Nucleus accumbens (tissue), 56 donors: ENCODE measurements at regions not wholly inside any gene's neighbourhood (a gene's known extent, or its start where the extent isn't known, plus 50 kb on each side); places are given as distances from the start of the nearest gene placed in this dataset.
A peak's percentile ranks its signal among the peaks of the same experiment; 100 is the strongest.
"Not testable (repeated sequence)": the region's sequence is repeated elsewhere in the genome, so short reads cannot be mapped to it uniquely, and the experiment has no call there.

ENCODE experiments used
- DNase-seq, 56 donors: peaks; one replicate each; lab custom pipeline; 2025; lab: John Stamatoyannopoulos, UW

DNA sequence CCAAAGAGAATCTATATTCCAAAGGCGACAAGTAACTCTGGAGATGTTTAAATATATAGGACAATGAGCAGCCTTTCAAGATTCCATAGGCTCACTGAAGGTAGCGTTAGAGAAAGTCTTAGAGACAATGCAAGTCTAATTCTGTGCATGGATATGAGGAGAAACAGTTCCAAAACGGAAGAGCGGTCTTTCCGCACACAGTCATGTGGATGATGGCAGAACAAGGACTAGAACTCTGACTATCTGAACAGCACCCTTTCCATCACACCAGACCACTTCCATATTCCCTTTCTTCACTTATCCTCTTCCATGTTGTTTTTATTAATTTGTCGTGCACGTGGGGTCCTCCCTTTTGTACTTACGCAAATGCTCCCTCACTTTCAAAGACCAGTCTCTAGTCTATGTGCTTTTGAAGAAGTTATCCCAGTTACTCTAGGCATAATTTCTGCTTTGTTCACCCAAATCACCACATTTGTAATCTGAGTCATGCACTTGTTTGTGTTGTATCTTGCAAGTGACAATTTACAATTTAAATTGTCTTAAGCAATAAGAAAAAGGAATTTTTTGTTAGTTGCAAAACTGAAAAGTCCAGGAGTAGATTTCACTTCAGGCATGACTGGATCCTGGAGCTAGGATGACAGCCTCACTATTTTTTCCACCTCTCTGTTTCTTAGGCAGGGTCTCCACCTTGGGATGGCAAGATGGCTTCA is 116.0 kb upstream of the ADRA1B start:
- no peak for DNase-seq

GRCh38 chr5:159801303-159801702 is 115.0 kb upstream of the ADRA1B start:
- no peak for DNase-seq

GRCh38 chr5:159802661-159803060 is 113.6 kb upstream of the ADRA1B start:
- no peak for DNase-seq

- no peak for DNase-seq
Measured at GRCh38 chr5:159804121-159804520, 112.2 kb upstream of the ADRA1B start.

DNA sequence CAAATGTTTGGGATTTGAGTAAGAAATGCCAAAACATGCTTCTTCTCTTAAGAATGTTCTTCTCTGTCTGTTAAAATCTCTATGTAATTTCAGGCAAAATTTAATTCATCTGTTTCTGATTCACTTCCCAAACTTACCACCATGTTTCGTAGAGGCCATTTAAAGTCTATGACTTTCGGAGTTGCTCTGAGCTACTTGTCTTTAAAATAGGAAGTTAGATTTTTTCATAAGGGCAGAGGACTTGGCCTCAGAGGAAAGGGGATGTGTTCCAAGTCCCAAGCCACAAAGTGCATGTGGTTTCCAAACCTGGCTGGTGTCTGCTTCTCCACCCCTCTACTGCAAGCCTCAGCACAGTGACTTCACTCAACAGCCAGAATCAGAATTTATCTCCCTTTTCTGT is 111.3 kb upstream of the ADRA1B start:
- peak in 8 of 56 donors; percentile 1 to 25 (median 9) for DNase-seq

GRCh38 chr5:159807135-159807534 is 109.1 kb upstream of the ADRA1B start:
- not testable (repeated sequence) for DNase-seq

GRCh38 chr5:159807586-159807985 is 108.7 kb upstream of the ADRA1B start:
- no peak for DNase-seq

- DNase-seq, result no peak
Measured at GRCh38 chr5:159811712-159812111, 104.6 kb upstream of the ADRA1B start.

DNA sequence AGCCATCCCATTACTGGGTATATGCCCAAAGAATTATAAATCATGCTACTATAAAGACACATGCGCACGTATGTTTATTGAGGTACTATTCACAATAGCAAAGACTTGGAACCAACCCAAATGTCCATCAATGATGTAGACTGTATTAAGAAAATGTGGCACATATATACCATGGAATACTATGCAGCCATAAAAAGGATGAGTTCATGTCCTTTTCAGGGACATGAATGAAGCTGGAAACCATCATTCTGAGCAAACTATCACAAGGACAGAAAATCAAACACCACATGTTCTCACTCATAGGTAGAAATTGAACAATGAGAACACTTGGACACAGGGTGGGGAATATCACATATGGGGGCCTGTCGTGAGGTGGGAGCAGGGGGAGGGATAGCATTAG is 103.5 kb upstream of the ADRA1B start:
- not testable (repeated sequence) for DNase-seq

GRCh38 chr5:159814222-159814621 is 102.1 kb upstream of the ADRA1B start:
- DNase-seq, result no peak

- no peak for DNase-seq
Measured at GRCh38 chr5:159814805-159815585, 101.3 kb upstream of the ADRA1B start.

- no peak for DNase-seq
Measured at GRCh38 chr5:159817262-159818029, 98.8 kb upstream of the ADRA1B start.

DNA sequence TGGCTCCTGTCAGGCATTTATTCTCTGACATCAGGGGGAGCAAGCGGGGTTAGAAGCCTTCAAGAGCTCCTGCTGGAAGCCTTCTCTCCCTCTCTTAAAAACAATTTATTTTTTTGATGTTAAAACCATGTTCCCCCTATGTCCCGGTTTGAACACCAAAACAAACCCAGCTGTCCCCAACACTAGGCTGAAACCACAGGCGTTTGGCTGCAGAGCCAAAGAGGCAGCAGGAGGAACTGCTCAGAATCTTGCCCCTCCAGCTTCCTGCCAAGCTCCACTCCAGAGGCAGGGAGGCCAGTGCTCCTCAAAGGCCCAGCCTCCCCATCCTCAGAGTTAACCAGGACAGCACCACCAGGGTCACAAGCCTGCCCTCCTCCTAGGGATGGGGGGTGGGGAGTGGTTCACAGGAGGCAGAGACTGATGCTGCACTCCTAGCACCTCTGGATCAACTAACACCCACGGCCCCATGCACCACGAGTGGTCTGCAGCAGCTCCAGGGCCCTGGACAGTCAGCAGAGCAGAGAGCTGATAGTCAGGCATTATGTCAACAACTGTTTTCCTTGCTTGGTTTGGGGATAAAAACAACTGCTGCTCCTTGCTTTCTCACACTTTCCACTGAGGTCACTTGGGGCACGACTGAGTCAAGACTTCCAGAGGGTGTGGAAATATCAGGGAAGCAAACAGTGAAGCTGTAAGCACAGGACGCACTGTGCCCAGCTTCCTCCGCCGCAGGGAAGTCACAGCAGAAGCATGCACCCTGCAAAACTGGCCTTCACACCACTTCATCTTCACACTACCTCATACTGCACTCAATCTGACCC is 96.5 kb upstream of the ADRA1B start:
- DNase-seq, result no peak

DNA sequence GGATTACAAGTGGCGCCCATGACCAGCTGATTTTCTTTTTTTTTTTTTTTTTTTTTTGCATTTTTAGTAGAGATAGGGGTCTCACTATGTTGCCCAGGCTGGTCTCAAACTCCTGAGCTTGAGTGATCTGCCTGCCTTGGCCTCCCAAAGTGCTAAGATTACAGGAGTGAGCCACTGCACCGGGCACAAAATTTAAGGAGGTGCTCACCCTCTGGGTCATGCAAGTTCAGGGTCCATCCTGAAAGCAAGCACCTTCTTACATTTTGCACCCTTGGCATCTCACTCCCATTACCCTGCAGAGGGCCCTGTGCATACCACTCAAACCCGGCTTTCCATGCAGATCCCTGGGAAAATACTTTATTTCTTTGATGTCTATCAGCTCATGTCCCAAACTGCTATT is 95.6 kb upstream of the ADRA1B start:
- no peak for DNase-seq

GRCh38 chr5:159821461-159821940 is 94.8 kb upstream of the ADRA1B start:
- DNase-seq, result no peak

DNA sequence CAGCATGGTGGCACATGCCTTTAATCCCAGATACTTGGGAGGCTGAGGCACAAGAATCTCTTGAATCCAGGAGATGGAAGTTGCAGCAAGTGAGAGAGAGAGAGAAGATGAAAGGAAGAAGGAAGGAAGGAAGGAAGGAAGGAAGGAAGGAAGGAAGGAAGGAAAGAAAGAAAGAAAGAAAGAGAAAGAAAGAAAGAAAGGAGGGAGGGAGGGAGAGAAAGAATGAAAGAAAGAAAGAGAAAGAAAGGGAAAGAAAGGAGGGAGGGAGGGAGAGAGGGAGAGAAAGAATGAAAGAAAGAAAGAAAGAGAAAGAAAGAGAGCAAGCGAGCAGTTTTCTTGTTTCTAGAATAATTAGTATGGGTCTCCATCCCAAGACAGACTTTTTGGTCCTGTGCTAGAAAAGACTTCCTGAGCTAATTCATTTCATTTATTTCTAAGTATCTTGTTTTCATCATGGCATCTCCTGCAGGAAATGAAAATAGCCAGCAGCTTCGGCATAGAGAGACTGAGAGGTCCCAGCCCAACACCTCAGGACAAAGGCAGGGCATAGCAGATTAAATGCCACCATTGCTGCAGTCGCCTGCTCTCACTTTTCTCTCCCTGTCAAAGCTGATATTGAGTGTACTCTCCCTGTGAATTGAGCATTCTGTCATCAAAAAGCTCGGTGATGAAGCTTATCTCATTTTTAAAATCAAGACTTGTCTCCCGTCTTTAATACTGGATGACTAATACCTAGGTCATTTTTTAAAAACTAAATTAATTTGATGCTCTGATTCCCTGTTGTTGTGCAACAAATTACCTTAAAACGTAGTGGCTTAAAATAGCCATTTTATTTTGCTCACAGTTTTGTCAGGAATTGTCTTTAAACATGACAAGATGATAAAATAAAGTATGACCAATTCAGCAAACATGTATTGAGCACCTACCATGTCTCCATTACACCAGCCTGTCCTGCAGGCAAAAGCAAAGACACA is 91.8 kb upstream of the ADRA1B start:
- no peak for DNase-seq

GRCh38 chr5:159825551-159826051 is 90.7 kb upstream of the ADRA1B start:
- DNase-seq, result no peak

GRCh38 chr5:159826351-159827214 is 89.7 kb upstream of the ADRA1B start:
- no peak for DNase-seq
